ENCODE measurements at regions not wholly inside any gene's neighbourhood (a gene's known extent, or its start where the extent isn't known, plus 50 kb on each side); places are given as distances from the start of the nearest gene placed in this dataset.

DNA sequence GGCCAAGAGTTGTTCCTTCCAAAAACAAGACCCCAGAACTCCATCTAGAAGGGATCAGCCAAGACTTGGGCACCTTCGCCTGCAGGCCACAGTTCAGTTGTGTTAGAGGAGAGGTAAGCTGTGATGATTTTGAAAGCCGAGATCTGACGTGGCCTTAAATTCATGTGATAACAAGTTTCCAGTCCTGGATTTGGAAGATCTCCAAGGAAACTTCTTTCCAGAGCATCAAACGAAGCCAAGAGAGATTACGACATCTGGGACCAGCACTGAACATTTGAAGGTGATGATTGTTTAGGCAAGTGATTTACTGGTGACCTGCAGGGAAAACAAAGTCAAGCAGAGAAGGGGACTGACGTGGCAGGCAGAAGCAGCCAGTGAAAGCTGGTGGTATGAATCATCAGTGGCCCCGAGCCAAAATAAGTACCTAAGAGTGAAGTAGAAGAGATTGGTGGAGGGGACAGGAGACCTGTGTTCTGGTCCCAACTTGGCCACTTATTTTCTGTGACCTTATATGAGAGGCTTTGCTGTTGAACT lies 339.0 kb upstream of the PROK2 start:
- Histone ChIP-seq H3K27ac (replicated peaks; ENCODE audit: low read length) (no peak overlapping the region), H3K9ac (ENCODE audit: low read depth, low read length, poor library complexity) (no peak overlapping the region), H4K91ac (ENCODE audit: low read depth, low read length, poor library complexity) (no peak overlapping the region), H2AFZ (ENCODE audit: low read length) (no peak overlapping the region), H2AK5ac (ENCODE audit: low read depth, low read length) (no peak overlapping the region), H2BK15ac (ENCODE audit: low read length) (no peak overlapping the region), H2BK5ac (ENCODE audit: low read length) (no peak overlapping the region), H3K36me3 (replicated peaks in 1 of 2; ENCODE audit: control insufficient read depth in 2 of 2, insufficient read depth in 2 of 2, low read length in 2 of 2) (no peaks in the 10 kb centered on the region), H3K4ac (ENCODE audit: low read length) (no peak overlapping the region), H3K79me1 (ENCODE audit: low read depth, low read length) (no peaks in the 10 kb centered on the region), H4K8ac (ENCODE audit: low read depth, low read length) (no peak overlapping the region), H3K4me3 (ENCODE audit: low read length in 2 of 2) (no peak overlapping the region), H3K4me2 (ENCODE audit: insufficient read depth, low read length, poor library complexity, severe bottlenecking) (no peak overlapping the region), H3K4me1 (ENCODE audit: control insufficient read depth in 2 of 2, insufficient read depth in 1 of 2, low read depth in 1 of 2, low read length in 2 of 2) (no peaks in the 10 kb centered on the region), H3K9me3 (replicated peaks in 1 of 2; ENCODE audit: control insufficient read depth in 2 of 2, insufficient read depth in 1 of 2, low read depth in 1 of 2, low read length in 2 of 2) (no peaks in the 10 kb centered on the region), H3K18ac (ENCODE audit: low read length) (no peak overlapping the region), H2BK12ac (ENCODE audit: low read length) (no peak overlapping the region), H3K14ac (ENCODE audit: low read length) (no peak overlapping the region), H3K27me3 (ENCODE audit: control insufficient read depth in 3 of 3, insufficient read depth in 3 of 3, low read depth in 1 of 3, low read length in 3 of 3) (no peaks in the 10 kb centered on the region), H3K23ac (ENCODE audit: low read depth, low read length, poor library complexity) (no peak overlapping the region), H2BK120ac (ENCODE audit: low read depth, low read length) (no peak overlapping the region)
- whole genome bisulfite sequencing, 2 donors (ENCODE audit: extremely low coverage in 2 of 2, insufficient read length in 2 of 2, insufficient replicate concordance in 1 of 2): no CpG with 5 or more reads among the region's 7 CpGs
- no peak for DNase-seq (ENCODE audit: low spot score)

DNA sequence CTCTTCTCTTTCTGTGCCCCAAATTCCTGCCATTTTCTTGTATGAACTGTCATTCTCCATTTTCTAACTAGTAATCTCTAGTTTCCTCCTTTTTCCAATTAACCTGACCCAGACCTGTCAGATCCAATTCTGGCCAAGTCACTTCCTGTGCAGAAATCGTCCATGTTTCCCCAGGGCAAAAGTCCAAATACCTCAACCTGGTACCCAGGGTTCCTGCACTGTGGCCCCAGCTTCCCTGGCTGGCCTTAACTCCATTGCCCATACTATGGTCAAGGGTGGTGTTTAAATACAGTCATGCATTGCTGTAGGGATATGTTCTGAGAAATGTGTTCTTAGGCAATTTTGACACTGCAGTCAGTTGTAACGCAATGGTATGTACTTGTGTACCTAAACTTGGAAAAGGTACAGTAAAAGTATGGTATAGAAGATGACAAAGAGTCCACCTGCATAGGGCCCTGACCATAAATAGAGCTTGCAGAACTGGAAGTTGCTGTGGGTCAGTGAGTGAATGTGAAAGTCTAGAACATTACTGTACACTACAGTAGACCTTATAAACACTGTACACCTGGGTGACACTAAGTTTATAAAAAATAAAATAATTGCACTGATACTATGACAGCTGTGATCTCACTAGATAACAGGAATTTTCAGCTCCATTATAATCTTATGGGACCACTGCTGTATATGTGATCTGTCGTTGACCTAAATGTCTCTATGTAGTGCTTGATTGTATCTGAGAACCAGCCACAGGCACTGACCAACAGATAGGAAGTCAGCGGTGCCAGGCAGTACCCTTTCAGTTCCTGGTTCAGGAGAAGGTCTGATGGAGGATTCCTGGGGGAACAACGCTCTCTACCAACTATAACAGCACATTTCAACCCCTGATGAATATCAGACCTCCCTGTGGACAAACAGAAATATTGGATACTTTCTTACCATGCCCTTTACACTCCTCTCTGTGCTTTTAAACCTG lies 336.1 kb upstream of the PROK2 start:
- Histone ChIP-seq H2AK5ac (ENCODE audit: low read depth, low read length) (no peak overlapping the region), H3K18ac (ENCODE audit: low read length) (no peak overlapping the region), H3K4me3 (ENCODE audit: low read length in 2 of 2) (no peak overlapping the region), H3K9me3 (replicated peaks in 1 of 2; ENCODE audit: control insufficient read depth in 2 of 2, insufficient read depth in 1 of 2, low read depth in 1 of 2, low read length in 2 of 2) (no peaks in the 10 kb centered on the region), H3K27me3 (ENCODE audit: control insufficient read depth in 3 of 3, insufficient read depth in 3 of 3, low read depth in 1 of 3, low read length in 3 of 3) (no peaks in the 10 kb centered on the region), H3K4ac (ENCODE audit: low read length) (no peak overlapping the region), H2BK5ac (ENCODE audit: low read length) (no peak overlapping the region), H2BK12ac (ENCODE audit: low read length) (no peak overlapping the region), H3K23ac (ENCODE audit: low read depth, low read length, poor library complexity) (no peak overlapping the region), H3K9ac (ENCODE audit: low read depth, low read length, poor library complexity) (no peak overlapping the region), H4K91ac (ENCODE audit: low read depth, low read length, poor library complexity) (no peak overlapping the region), H2AFZ (ENCODE audit: low read length) (no peak overlapping the region), H3K79me1 (ENCODE audit: low read depth, low read length) (no peaks in the 10 kb centered on the region), H2BK120ac (ENCODE audit: low read depth, low read length) (no peak overlapping the region), H3K4me1 (ENCODE audit: control insufficient read depth in 2 of 2, insufficient read depth in 1 of 2, low read depth in 1 of 2, low read length in 2 of 2) (no peaks in the 10 kb centered on the region), H3K27ac (replicated peaks; ENCODE audit: low read length) (no peak overlapping the region), H3K14ac (ENCODE audit: low read length) (no peak overlapping the region), H3K36me3 (replicated peaks in 1 of 2; ENCODE audit: control insufficient read depth in 2 of 2, insufficient read depth in 2 of 2, low read length in 2 of 2) (no peaks in the 10 kb centered on the region), H3K4me2 (ENCODE audit: insufficient read depth, low read length, poor library complexity, severe bottlenecking) (no peak overlapping the region), H2BK15ac (ENCODE audit: low read length) (no peak overlapping the region), H4K8ac (ENCODE audit: low read depth, low read length) (no peak overlapping the region)
- no peak for DNase-seq (ENCODE audit: low spot score)
- WGBS, 2 donors (ENCODE audit: extremely low coverage in 2 of 2, insufficient read length in 2 of 2, insufficient replicate concordance in 1 of 2): no CpG with 5 or more reads among the region's 5 CpGs

- no CpG with 5 or more reads among the region's 4 CpGs for WGBS, 2 donors (ENCODE audit: extremely low coverage in 2 of 2, insufficient read length in 2 of 2, insufficient replicate concordance in 1 of 2)
- Histone ChIP-seq H4K91ac (ENCODE audit: low read depth, low read length, poor library complexity) (no peak overlapping the region), H3K36me3 (replicated peaks in 1 of 2; ENCODE audit: control insufficient read depth in 2 of 2, insufficient read depth in 2 of 2, low read length in 2 of 2) (no peaks in the 10 kb centered on the region), H3K79me1 (ENCODE audit: low read depth, low read length) (no peaks in the 10 kb centered on the region), H3K14ac (ENCODE audit: low read length) (no peak overlapping the region), H3K9me3 (replicated peaks in 1 of 2; ENCODE audit: control insufficient read depth in 2 of 2, insufficient read depth in 1 of 2, low read depth in 1 of 2, low read length in 2 of 2) (no peaks in the 10 kb centered on the region), H3K23ac (ENCODE audit: low read depth, low read length, poor library complexity) (no peak overlapping the region), H2BK12ac (ENCODE audit: low read length) (no peak overlapping the region), H2BK120ac (ENCODE audit: low read depth, low read length) (no peak overlapping the region), H3K4me2 (ENCODE audit: insufficient read depth, low read length, poor library complexity, severe bottlenecking) (no peak overlapping the region), H2BK15ac (ENCODE audit: low read length) (no peak overlapping the region), H2BK5ac (ENCODE audit: low read length) (no peak overlapping the region), H3K4ac (ENCODE audit: low read length) (no peak overlapping the region), H3K4me3 (ENCODE audit: low read length in 2 of 2) (no peak overlapping the region), H2AK5ac (ENCODE audit: low read depth, low read length) (no peak overlapping the region), H3K27me3 (ENCODE audit: control insufficient read depth in 3 of 3, insufficient read depth in 3 of 3, low read depth in 1 of 3, low read length in 3 of 3) (no peaks in the 10 kb centered on the region), H3K4me1 (ENCODE audit: control insufficient read depth in 2 of 2, insufficient read depth in 1 of 2, low read depth in 1 of 2, low read length in 2 of 2) (peaks cover 0 to 1% of the 10 kb centered on the region in 2 donors), H4K8ac (ENCODE audit: low read depth, low read length) (no peak overlapping the region), H3K18ac (ENCODE audit: low read length) (no peak overlapping the region), H3K27ac (replicated peaks; ENCODE audit: low read length) (no peak overlapping the region), H2AFZ (ENCODE audit: low read length) (no peak overlapping the region), H3K9ac (ENCODE audit: low read depth, low read length, poor library complexity) (no peak overlapping the region)
- no peak for DNase-seq (ENCODE audit: low spot score)
Observed at GRCh38 chr3:72120039-72120438, 335.1 kb upstream of the PROK2 start.

DNA sequence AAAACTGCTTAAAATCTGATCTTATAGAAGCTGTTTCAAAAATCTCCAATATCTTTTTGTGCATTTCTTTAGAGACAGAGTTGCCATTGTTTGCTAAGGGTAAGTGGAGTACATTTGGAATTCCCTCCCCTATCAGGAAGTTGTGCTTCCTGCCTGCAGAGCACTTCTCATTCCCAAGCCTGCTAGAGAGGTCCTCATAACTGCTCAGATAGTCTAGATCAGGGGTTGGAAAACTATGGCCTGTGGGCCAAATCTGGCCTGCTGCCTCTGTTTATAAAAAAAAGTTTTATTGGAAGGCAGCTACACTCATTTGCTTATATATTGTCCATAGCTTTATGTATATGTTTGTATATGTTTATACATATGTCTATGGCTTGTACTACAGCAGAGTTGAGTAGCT lies 333.7 kb upstream of the PROK2 start:
- DNase-seq (ENCODE audit: low spot score): no peak
- H3K14ac ChIP-seq (ENCODE audit: low read length): no peak overlapping the region
- H3K27ac ChIP-seq (replicated peaks; ENCODE audit: low read length): no peak overlapping the region
- H3K27me3 ChIP-seq (ENCODE audit: control insufficient read depth in 3 of 3, insufficient read depth in 3 of 3, low read depth in 1 of 3, low read length in 3 of 3): no peaks in the 10 kb centered on the region
- no peak overlapping the region for H3K4ac ChIP-seq (ENCODE audit: low read length)
- H2BK12ac ChIP-seq (ENCODE audit: low read length): no peak overlapping the region
- no peak overlapping the region for H4K91ac ChIP-seq (ENCODE audit: low read depth, low read length, poor library complexity)
- H3K4me3 ChIP-seq (ENCODE audit: low read length in 2 of 2): no peak overlapping the region
- no peak overlapping the region for H3K18ac ChIP-seq (ENCODE audit: low read length)
- H2AK5ac ChIP-seq (ENCODE audit: low read depth, low read length): no peak overlapping the region
- H3K9me3 ChIP-seq (replicated peaks in 1 of 2; ENCODE audit: control insufficient read depth in 2 of 2, insufficient read depth in 1 of 2, low read depth in 1 of 2, low read length in 2 of 2): no peaks in the 10 kb centered on the region
- H3K23ac ChIP-seq (ENCODE audit: low read depth, low read length, poor library complexity): no peak overlapping the region
- no peaks in the 10 kb centered on the region for H3K79me1 ChIP-seq (ENCODE audit: low read depth, low read length)
- H4K8ac ChIP-seq (ENCODE audit: low read depth, low read length): no peak overlapping the region
- H2BK15ac ChIP-seq (ENCODE audit: low read length): no peak overlapping the region
- H3K9ac ChIP-seq (ENCODE audit: low read depth, low read length, poor library complexity): no peak overlapping the region
- peaks cover 0 to 1% of the 10 kb centered on the region in 2 donors for H3K4me1 ChIP-seq (ENCODE audit: control insufficient read depth in 2 of 2, insufficient read depth in 1 of 2, low read depth in 1 of 2, low read length in 2 of 2)
- H2BK5ac ChIP-seq (ENCODE audit: low read length): no peak overlapping the region
- no peak overlapping the region for H2AFZ ChIP-seq (ENCODE audit: low read length)
- no peak overlapping the region for H2BK120ac ChIP-seq (ENCODE audit: low read depth, low read length)
- H3K36me3 ChIP-seq (replicated peaks in 1 of 2; ENCODE audit: control insufficient read depth in 2 of 2, insufficient read depth in 2 of 2, low read length in 2 of 2): no peaks in the 10 kb centered on the region
- no peak overlapping the region for H3K4me2 ChIP-seq (ENCODE audit: insufficient read depth, low read length, poor library complexity, severe bottlenecking)

Data from neuronal stem cell (in vitro differentiated cells).